ENCODE measurements at regions not wholly inside any gene's neighbourhood (a gene's known extent, or its start where the extent isn't known, plus 50 kb on each side); places are given as distances from the start of the nearest gene placed in this dataset.

- H3K4me1 ChIP-seq = no peaks in the 10 kb centered on the region
- no peak overlapping the region for H3K27ac ChIP-seq
- TF ChIP-seq CTCF (IDR thresholded peaks at IDR 0.05) = no peak
- TF ChIP-seq POLR2A (IDR thresholded peaks at IDR 0.05) = no peak
- H3K36me3 ChIP-seq (replicated peaks in 1 of 2; ENCODE audit: insufficient read depth in 1 of 2, low read depth in 2 of 2) = no peaks in the 10 kb centered on the region
- no peaks in the 10 kb centered on the region for H3K9me3 ChIP-seq
- intact Hi-C loops (cut with DNase I) = no loop called here
- ATAC-seq = no peak
- no peak overlapping the region for H3K4me3 ChIP-seq
- 80 to 82% methylated on average over 8 of the region's 8 CpGs for WGBS, 2 donors
- no peaks in the 10 kb centered on the region for H3K27me3 ChIP-seq
- no peak for DNase-seq
These were observed 435.2 kb downstream of the GBE1 start for GRCh38 chr3:81326245-81326644.

GRCh38 chr3:81320862-81321261, 440.6 kb downstream of the GBE1 start:
- no peak for DNase-seq
- ATAC-seq = no peak
- Histone ChIP-seq H3K36me3 (replicated peaks in 1 of 2; ENCODE audit: insufficient read depth in 1 of 2, low read depth in 2 of 2) (no peaks in the 10 kb centered on the region), H3K4me3 (no peak overlapping the region), H3K27me3 (no peaks in the 10 kb centered on the region), H3K9me3 (no peaks in the 10 kb centered on the region), H3K27ac (no peak overlapping the region), H3K4me1 (no peaks in the 10 kb centered on the region)
- TF ChIP-seq CTCF (IDR thresholded peaks at IDR 0.05) = no peak
- no peak for TF ChIP-seq POLR2A (IDR thresholded peaks at IDR 0.05)
- intact Hi-C loops (cut with DNase I) = no loop called here

GRCh38 chr3:81315030-81315429, 446.4 kb downstream of the GBE1 start:
- no peak for DNase-seq
- TF ChIP-seq CTCF (IDR thresholded peaks at IDR 0.05) (no peak), POLR2A (IDR thresholded peaks at IDR 0.05) (no peak)
- ATAC-seq = no peak
- no peaks in the 10 kb centered on the region for H3K36me3 ChIP-seq (replicated peaks in 1 of 2; ENCODE audit: insufficient read depth in 1 of 2, low read depth in 2 of 2)
- intact Hi-C loops (cut with DNase I) = no loop called here
- H3K4me1 ChIP-seq = no peaks in the 10 kb centered on the region
- no peaks in the 10 kb centered on the region for H3K27me3 ChIP-seq
- no peak overlapping the region for H3K27ac ChIP-seq
- no peaks in the 10 kb centered on the region for H3K9me3 ChIP-seq
- H3K4me3 ChIP-seq = no peak overlapping the region

GRCh38 chr3:81311321-81311720, 450.1 kb downstream of the GBE1 start:
- H3K27me3 ChIP-seq = no peaks in the 10 kb centered on the region
- ATAC-seq (no peak), DNase-seq (no peak)
- no peak for TF ChIP-seq POLR2A (IDR thresholded peaks at IDR 0.05)
- no peak for TF ChIP-seq CTCF (IDR thresholded peaks at IDR 0.05)
- H3K36me3 ChIP-seq (replicated peaks in 1 of 2; ENCODE audit: insufficient read depth in 1 of 2, low read depth in 2 of 2) = no peaks in the 10 kb centered on the region
- no peaks in the 10 kb centered on the region for H3K4me1 ChIP-seq
- H3K4me3 ChIP-seq = no peak overlapping the region
- H3K27ac ChIP-seq = no peak overlapping the region
- intact Hi-C loops (cut with DNase I) = no loop called here
- no peaks in the 10 kb centered on the region for H3K9me3 ChIP-seq

GRCh38 chr3:81308306-81308705, 453.1 kb downstream of the GBE1 start:
- 77 to 85% methylated on average over 1 of the region's 1 CpG for WGBS, 2 donors
- Histone ChIP-seq H3K4me1 (no peaks in the 10 kb centered on the region), H3K36me3 (replicated peaks in 1 of 2; ENCODE audit: insufficient read depth in 1 of 2, low read depth in 2 of 2) (no peaks in the 10 kb centered on the region), H3K27me3 (no peaks in the 10 kb centered on the region), H3K4me3 (no peak overlapping the region), H3K27ac (no peak overlapping the region), H3K9me3 (no peaks in the 10 kb centered on the region)
- intact Hi-C loops (cut with DNase I) = no loop called here
- DNase-seq = no peak
- no peak for TF ChIP-seq POLR2A (IDR thresholded peaks at IDR 0.05)
- ATAC-seq = no peak
